Gastroesophageal sphincter (tissue), 3 donors: ENCODE measurements at regions not wholly inside any gene's neighbourhood (a gene's known extent, or its start where the extent isn't known, plus 50 kb on each side); places are given as distances from the start of the nearest gene placed in this dataset.

ENCODE experiments used
- CTCF ChIP-seq, 4 experiments: fragments of 200-600 bp in 2 of 4; fragments of 450-650 bp in 2 of 4; sonication (generic) in 1 of 4; IDR thresholded peaks; one replicate each; pipeline ENCODE4 v1.5.1; 2017 to 2019; ENCODE audit warnings: antibody characterized with exemption in 4 of 4, mild to moderate bottlenecking in 2 of 4, moderate library complexity in 2 of 4
- POLR2A ChIP-seq, 2 donors: fragments of 450-650 bp; IDR thresholded peaks; one replicate each; pipeline ENCODE4 v1.6.1; 2017; ENCODE audit warnings: antibody characterized with exemption in 2 of 2, mild to moderate bottlenecking in 2 of 2, moderate library complexity in 1 of 2

GRCh38 chr6:15183979-15184378 lies 61.9 kb upstream of the JARID2 start:
- TF ChIP-seq POLR2A (IDR thresholded peaks at IDR 0.05) (no peak), CTCF (IDR thresholded peaks at IDR 0.05) (no peak)
